HG03432 (cell line): ENCODE measurements at regions not wholly inside any gene's neighbourhood (a gene's known extent, or its start where the extent isn't known, plus 50 kb on each side); places are given as distances from the start of the nearest gene placed in this dataset.
"Not testable (repeated sequence)": the region's sequence is repeated elsewhere in the genome, so short reads cannot be mapped to it uniquely, and the experiment has no call there.

Source experiments
- ATAC-seq: cut with Tn5 transposase; IDR thresholded peaks from one replicate; pipeline ENCODE4 v1.9.1; 2021; ENCODE audit warnings: mild to moderate bottlenecking, moderate library complexity; ENCODE audit not compliant: unreplicated experiment

- ATAC-seq = no peak
Observed at GRCh38 chr13:33545492-33545891, 259.9 kb upstream of the STARD13 start.

GRCh38 chr13:33547035-33547434 lies 261.5 kb upstream of the STARD13 start:
- ATAC-seq = no peak

- peak; percentile 35 for ATAC-seq
Observed at GRCh38 chr13:33548069-33548468, 262.5 kb upstream of the STARD13 start.

- ATAC-seq = no peak
Observed at GRCh38 chr13:33550276-33550675, 264.7 kb upstream of the STARD13 start.

- no peak for ATAC-seq
Observed at GRCh38 chr13:33550885-33551284, 265.3 kb upstream of the STARD13 start.

GRCh38 chr13:33554919-33555791 lies 262.8 kb upstream of the RFC3 start:
- peak; percentile 93 for ATAC-seq

GRCh38 chr13:33556828-33557227 lies 261.1 kb upstream of the RFC3 start:
- no peak for ATAC-seq

- no peak for ATAC-seq
Observed at GRCh38 chr13:33560726-33561125, 257.2 kb upstream of the RFC3 start.

GRCh38 chr13:33561627-33562026 lies 256.3 kb upstream of the RFC3 start:
- no peak for ATAC-seq

GRCh38 chr13:33571618-33572017 lies 246.3 kb upstream of the RFC3 start:
- peak; percentile 82 for ATAC-seq

- not testable (repeated sequence) for ATAC-seq
Observed at GRCh38 chr13:33572322-33572721, 245.6 kb upstream of the RFC3 start.

GRCh38 chr13:33575378-33575777 lies 242.6 kb upstream of the RFC3 start:
- no peak for ATAC-seq

- ATAC-seq = no peak
Observed at GRCh38 chr13:33577007-33577406, 240.9 kb upstream of the RFC3 start.

GRCh38 chr13:33578786-33579185 lies 239.2 kb upstream of the RFC3 start:
- ATAC-seq = no peak

GRCh38 chr13:33582121-33582520 lies 235.8 kb upstream of the RFC3 start:
- ATAC-seq = no peak

GRCh38 chr13:33583398-33583797 lies 234.6 kb upstream of the RFC3 start:
- no peak for ATAC-seq

- ATAC-seq = no peak
Observed at GRCh38 chr13:33590936-33591335, 227.0 kb upstream of the RFC3 start.

GRCh38 chr13:33606692-33607091 lies 211.3 kb upstream of the RFC3 start:
- no peak for ATAC-seq

GRCh38 chr13:33610438-33611120 lies 207.4 kb upstream of the RFC3 start:
- no peak for ATAC-seq

GRCh38 chr13:33611121-33611805 lies 206.7 kb upstream of the RFC3 start:
- ATAC-seq = no peak
